SK-N-DZ (cell line): ENCODE measurements at regions not wholly inside any gene's neighbourhood (a gene's known extent, or its start where the extent isn't known, plus 50 kb on each side); places are given as distances from the start of the nearest gene placed in this dataset.
"Not testable (repeated sequence)": the region's sequence is repeated elsewhere in the genome, so short reads cannot be mapped to it uniquely, and the experiment has no call there.

Source experiments
- DNase-seq: peaks from one replicate; pipeline ENCODE4 v3.0.0-alpha.2; 2015; ENCODE audit warnings: low spot score

DNA sequence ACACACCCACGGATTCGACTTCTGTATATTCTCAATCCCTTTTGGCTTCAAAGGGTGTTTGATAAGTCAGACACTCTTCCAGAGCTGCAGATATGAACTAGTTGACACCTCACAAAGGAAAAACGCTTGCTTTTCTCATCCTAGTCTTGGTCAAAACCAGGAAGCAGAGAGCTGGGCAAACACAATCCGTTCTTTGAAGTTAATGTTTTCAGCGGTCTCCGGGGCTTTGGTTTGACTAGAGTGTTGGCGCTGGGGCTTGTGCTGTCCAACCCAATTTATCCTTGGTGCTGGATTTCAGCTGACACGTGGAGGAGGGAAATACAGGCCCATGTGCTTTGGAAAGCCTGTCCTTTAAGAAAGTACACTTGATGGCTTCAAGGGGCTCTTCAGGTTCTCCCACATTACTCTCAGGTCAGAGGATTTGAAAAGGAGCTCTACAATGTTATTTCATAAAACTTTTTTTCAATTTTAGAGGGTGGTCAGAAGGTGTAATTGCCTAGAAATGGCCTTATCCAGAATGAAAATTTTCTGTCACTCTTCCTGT lies 985.8 kb downstream of the VRK1 start:
- no peak for DNase-seq

- no peak for DNase-seq
These were observed 988.3 kb downstream of the VRK1 start for GRCh38 chr14:97785495-97785894.

- DNase-seq: no peak
These were observed 991.2 kb downstream of the VRK1 start for GRCh38 chr14:97788364-97788763.

GRCh38 chr14:97788846-97789526 lies 991.8 kb downstream of the VRK1 start:
- no peak for DNase-seq

DNA sequence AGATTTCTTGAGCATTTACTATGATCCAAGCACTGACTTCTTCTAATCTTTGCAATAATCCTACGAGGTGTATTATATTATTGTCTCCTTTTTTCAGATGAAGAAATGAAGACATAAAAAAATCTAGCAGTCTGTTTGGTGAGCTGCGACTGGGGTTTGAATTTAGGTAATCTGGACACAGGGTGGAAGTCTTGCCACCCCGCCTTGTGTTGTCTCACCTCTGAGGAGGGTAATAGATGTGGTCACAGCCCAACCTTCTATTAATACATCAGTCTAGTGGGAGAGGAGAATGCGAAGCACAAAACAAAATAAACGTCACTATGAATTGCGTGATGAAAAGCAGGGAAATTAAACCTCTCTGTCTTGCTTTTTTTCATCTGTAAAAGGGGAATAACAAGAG lies 993.9 kb downstream of the VRK1 start:
- DNase-seq: no peak

GRCh38 chr14:97791906-97792305 lies 994.7 kb downstream of the VRK1 start:
- DNase-seq: no peak

DNA sequence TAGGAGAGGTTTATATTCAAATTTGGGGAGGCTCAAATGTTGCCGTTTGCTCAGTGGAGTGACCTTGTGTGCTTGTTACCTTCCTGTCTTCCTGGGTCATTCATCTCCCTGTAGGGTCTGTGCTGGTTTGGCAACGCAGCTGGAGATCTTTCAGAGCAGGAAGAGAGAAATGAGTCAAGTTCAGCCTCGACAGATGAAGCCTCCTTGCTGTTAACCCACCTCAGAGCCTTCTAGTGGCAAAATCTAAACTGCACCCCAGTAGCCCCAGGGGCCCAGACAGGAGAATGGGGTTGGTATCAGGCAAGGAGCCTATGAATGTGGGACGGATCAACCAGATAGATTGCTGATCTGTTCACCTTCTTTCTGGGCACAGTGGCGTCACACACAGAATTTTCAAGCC lies 999.3 kb downstream of the VRK1 start:
- no peak for DNase-seq

DNA sequence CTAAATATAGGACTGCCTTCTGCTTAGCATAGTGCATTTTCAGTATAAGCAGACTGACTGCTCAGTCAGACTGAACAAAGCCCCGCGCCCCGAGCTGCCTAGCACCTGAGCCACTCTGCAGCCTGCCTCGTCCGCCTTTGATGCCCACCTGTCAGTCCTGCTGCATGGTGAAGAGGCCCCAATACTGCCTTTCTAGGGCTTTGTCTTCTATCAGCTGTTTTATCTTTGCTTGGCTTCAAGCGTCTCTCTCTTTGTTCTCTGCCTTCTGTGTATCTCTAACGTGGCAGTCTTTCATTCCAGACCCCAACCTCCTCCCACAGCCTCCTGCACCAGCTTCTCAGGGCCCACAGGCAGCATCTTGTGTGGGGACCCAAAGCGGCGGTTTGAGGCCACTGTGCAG lies 1001.0 kb downstream of the VRK1 start:
- no peak for DNase-seq

- no peak for DNase-seq
These were observed 1005.5 kb downstream of the VRK1 start for GRCh38 chr14:97802430-97803373.

- DNase-seq: no peak
These were observed 1006.9 kb downstream of the VRK1 start for GRCh38 chr14:97804056-97804455.

DNA sequence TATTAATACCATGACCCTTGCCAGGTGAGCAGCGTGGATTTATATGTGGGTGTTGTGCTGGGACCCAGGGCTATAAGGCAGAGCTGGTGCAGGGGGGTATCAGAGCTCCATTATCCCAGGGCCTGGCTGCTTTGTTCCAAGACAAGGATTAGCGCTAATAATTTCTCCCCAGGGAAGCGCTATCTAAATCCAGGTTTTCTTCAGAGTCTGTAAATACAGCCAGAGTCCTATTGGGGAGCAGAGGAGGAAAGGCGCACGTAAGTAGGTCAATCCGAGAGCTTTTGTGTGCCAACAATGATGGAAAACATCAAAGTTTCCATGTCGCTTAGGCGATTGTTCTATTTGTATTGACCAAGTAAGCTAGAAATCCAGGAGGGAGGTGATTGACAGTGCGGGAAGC lies 1009.7 kb downstream of the VRK1 start:
- DNase-seq: no peak

GRCh38 chr14:97808541-97808940 lies 1011.4 kb downstream of the VRK1 start:
- not testable (repeated sequence) for DNase-seq

GRCh38 chr14:97813556-97813955 lies 1016.4 kb downstream of the VRK1 start:
- DNase-seq: no peak

DNA sequence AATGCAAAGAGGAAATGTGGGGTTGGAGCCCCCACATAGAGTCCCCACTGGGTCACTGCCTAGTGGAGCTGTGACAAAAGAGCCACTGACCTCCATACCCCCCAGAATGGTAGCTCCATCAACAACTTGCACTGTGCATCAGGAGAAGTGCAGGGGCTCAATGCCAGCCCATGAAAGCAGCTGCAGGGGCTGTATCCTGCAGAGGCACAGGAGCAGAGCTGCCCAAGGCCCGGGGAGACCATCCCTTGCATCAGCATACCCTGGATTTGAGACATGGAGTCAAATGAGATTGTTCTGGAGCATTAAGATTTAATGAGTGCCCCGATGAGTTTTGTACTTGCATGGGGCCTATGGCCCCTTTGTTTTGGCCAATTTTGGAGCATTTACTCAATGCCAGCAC lies 1023.6 kb downstream of the VRK1 start:
- DNase-seq: no peak

GRCh38 chr14:97824218-97824617 lies 1027.0 kb downstream of the VRK1 start:
- no peak for DNase-seq

GRCh38 chr14:97827746-97828145 lies 1030.6 kb downstream of the VRK1 start:
- no peak for DNase-seq

DNA sequence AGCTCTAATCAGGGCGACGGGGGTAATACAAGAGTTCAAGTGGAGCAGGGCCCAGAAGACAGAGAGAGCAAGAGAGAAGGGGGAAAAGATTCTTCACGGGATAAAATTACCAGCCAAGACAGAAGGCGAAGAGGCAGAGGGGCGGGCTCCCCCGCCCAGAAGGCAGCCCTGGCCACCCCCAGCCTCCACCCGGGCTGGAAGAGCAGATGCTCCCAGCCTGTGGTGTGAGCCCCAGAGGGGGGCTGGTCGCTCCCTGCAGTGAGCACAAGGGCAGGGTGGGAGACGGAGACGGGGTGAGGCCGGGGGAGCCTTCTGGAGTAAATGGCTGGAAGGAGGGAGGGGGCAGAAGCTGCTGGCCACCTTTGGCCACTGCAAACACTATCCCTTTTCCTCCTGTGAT lies 1035.6 kb downstream of the VRK1 start:
- DNase-seq: peak; percentile 11

- no peak for DNase-seq
These were observed 1041.8 kb downstream of the VRK1 start for GRCh38 chr14:97838986-97839385.

GRCh38 chr14:97840159-97840558 lies 1043.0 kb downstream of the VRK1 start:
- peak; percentile 64 for DNase-seq

- DNase-seq: no peak
These were observed 1044.6 kb downstream of the VRK1 start for GRCh38 chr14:97841762-97842161.

GRCh38 chr14:97843066-97843465 lies 1045.9 kb downstream of the VRK1 start:
- no peak for DNase-seq

GRCh38 chr14:97844042-97844441 lies 1046.9 kb downstream of the VRK1 start:
- DNase-seq: no peak

DNA sequence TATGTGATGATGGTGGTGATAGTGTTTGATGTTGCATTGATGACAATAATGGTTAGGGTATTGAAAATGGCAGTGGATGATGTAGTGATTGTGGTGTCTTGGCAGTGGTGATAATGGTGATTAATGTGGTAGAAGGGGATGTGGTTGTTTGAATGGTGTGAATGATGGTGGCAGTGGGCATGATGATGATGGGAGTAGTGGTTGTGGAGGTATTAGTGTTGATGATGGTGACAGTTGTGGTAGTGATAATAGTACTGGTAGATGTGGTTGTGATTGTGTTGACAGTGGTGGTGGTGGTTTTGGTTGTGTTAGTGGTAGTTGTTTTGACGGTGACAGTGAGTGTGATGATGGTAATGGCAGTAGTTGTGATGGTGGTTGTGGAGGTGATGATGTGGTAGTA lies 1049.0 kb downstream of the VRK1 start:
- no peak for DNase-seq
